ENCODE measurements at regions not wholly inside any gene's neighbourhood (a gene's known extent, or its start where the extent isn't known, plus 50 kb on each side); places are given as distances from the start of the nearest gene placed in this dataset.

DNA sequence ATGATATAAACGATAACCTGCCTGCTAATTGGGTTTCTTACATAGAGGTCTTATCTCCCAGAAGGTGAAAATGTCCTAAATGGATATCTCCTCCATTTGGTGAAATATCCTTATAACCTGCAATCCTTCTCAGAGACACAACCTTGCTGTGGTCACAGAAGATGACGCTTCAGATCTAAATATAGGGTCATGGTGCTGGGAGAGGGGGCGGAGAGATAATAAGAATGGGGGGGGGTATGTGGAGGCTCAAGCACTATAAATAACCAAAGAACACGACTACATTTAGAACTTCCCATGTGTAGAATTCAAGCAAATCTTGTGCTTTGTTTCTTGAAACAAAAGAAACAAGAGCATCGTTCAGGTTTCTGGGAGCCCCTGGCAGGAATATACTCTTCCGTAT, 260.6 kb upstream of the ESRRG start:
- intact Hi-C loops (cut with DNase I) = no loop called here
- WGBS, 2 donors = 84 to 86% methylated on average over 6 of the region's 6 CpGs
- TF ChIP-seq POLR2A (IDR thresholded peaks at IDR 0.05) (no peak), EP300 (IDR thresholded peaks at IDR 0.05) (no peak), POLR2AphosphoS5 (IDR thresholded peaks at IDR 0.05) (no peak)
- TF ChIP-seq, protein P1, sequence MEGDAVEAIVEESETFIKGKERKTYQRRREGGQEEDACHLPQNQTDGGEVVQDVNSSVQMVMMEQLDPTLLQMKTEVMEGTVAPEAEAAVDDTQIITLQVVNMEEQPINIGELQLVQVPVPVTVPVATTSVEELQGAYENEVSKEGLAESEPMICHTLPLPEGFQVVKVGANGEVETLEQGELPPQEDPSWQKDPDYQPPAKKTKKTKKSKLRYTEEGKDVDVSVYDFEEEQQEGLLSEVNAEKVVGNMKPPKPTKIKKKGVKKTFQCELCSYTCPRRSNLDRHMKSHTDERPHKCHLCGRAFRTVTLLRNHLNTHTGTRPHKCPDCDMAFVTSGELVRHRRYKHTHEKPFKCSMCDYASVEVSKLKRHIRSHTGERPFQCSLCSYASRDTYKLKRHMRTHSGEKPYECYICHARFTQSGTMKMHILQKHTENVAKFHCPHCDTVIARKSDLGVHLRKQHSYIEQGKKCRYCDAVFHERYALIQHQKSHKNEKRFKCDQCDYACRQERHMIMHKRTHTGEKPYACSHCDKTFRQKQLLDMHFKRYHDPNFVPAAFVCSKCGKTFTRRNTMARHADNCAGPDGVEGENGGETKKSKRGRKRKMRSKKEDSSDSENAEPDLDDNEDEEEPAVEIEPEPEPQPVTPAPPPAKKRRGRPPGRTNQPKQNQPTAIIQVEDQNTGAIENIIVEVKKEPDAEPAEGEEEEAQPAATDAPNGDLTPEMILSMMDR (IDR thresholded peaks at IDR 0.05) = no peak
- DNase-seq = no peak
- Histone ChIP-seq H3K27me3 (no peaks in the 10 kb centered on the region), H3K4me3 (no peak overlapping the region), H3K9me3 (no peaks in the 10 kb centered on the region), H3K4me1 (no peaks in the 10 kb centered on the region), H3K36me3 (no peaks in the 10 kb centered on the region), H3K27ac (no peak overlapping the region)

DNA sequence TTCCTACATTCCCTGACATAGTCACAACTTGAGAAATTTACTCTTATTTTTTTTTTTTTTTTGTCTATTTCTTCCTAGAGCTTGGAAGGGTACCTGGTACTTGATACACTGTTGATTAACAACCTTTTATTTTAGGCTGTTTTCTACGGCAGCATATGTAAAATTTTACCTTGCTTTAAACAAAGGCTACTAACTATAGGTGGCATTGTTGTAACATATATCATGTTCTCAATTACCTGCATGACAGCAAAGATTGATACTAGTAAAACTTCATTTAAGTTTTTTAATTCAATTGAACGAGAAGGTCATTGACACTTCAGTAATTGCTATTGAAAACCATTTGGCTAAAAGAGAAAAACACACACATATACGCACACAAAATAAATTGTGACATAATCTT, 238.3 kb upstream of the ESRRG start:
- Histone ChIP-seq H3K9me3 (no peaks in the 10 kb centered on the region), H3K36me3 (no peaks in the 10 kb centered on the region), H3K27me3 (no peaks in the 10 kb centered on the region), H3K27ac (no peak overlapping the region), H3K4me1 (no peaks in the 10 kb centered on the region), H3K4me3 (no peak overlapping the region)
- WGBS, 2 donors = 14 to 61% methylated on average over 3 of the region's 3 CpGs
- intact Hi-C loops (cut with DNase I) = no loop called here
- TF ChIP-seq EP300 (IDR thresholded peaks at IDR 0.05) (no peak), POLR2A (IDR thresholded peaks at IDR 0.05) (no peak), POLR2AphosphoS5 (IDR thresholded peaks at IDR 0.05) (no peak)
- TF ChIP-seq, protein P1 (IDR thresholded peaks at IDR 0.05) = no peak
- DNase-seq = no peak

DNA sequence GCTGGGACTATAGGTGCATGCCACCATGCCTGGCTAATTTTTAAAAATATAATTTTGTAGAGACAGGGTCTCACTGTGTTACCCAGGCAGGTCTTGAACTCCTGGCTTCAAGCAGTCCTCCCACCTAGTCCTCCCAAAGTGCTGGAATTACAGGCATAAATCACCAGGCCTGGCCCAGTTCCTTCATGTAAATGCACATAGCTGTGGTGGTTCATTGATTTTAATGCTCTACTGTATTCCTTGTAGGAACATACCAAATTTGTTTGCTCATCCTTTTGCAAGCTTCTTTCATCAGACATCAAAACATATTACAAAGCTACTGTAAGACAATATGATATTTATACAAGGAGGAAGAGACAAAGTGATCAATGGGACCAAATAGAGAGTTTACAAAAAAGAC, 237.5 kb upstream of the ESRRG start:
- H3K9me3 ChIP-seq = no peaks in the 10 kb centered on the region
- intact Hi-C loops (cut with DNase I) = no loop called here
- no peaks in the 10 kb centered on the region for H3K27me3 ChIP-seq
- TF ChIP-seq POLR2A (IDR thresholded peaks at IDR 0.05) (no peak), EP300 (IDR thresholded peaks at IDR 0.05) (no peak), POLR2AphosphoS5 (IDR thresholded peaks at IDR 0.05) (no peak)
- TF ChIP-seq, protein P1 (IDR thresholded peaks at IDR 0.05) = no peak
- H3K27ac ChIP-seq = no peak overlapping the region
- H3K4me3 ChIP-seq = no peak overlapping the region
- DNase-seq = no peak
- no peaks in the 10 kb centered on the region for H3K36me3 ChIP-seq
- H3K4me1 ChIP-seq = no peaks in the 10 kb centered on the region

DNA sequence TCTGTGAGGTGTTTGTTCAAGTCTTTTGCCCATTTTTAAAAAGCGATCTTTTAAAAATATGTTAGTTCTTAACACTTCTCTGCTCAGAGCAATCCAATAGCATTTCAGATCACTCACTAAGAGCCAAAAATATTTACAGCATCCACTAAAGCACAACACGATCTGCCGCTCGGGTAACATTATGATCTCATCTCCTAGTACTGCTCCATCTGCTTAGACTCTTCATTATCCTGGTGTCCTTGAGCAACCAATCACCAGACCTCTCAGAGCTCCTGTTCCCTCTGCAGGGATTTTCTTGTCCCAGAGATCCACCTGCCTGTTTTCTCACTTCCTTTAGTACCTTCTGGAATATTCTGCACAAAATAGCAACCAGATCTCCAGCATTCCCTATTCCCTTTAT, 235.3 kb upstream of the ESRRG start:
- intact Hi-C loops (cut with DNase I) = no loop called here
- Histone ChIP-seq H3K4me3 (no peak overlapping the region), H3K27me3 (no peaks in the 10 kb centered on the region), H3K36me3 (no peaks in the 10 kb centered on the region), H3K27ac (no peak overlapping the region), H3K9me3 (no peaks in the 10 kb centered on the region), H3K4me1 (no peaks in the 10 kb centered on the region)
- 85 to 89% methylated on average over 4 of the region's 4 CpGs for WGBS, 2 donors
- DNase-seq = no peak
- TF ChIP-seq POLR2AphosphoS5 (IDR thresholded peaks at IDR 0.05) (no peak), POLR2A (IDR thresholded peaks at IDR 0.05) (no peak), EP300 (IDR thresholded peaks at IDR 0.05) (no peak)
- TF ChIP-seq, protein P1 (IDR thresholded peaks at IDR 0.05) = no peak

DNA sequence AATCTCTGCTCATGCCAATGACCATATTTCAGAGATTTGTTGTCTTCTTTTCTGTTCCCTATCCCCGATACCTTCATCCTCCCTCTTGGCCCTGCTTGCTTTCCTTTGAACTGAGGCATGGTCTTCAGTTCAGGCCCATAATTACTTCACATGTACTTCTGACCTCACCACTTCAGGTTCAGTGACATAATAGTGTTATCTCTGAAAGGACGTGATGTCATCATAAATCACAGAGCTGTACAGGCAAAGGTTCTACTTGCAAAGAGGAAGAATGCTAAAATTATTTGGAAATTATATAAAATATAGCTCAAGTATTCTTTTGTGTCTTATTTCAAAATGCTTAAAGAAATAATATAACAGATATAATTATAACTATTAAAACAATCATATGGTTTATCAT, 230.3 kb upstream of the ESRRG start:
- no peak for TF ChIP-seq POLR2AphosphoS5 (IDR thresholded peaks at IDR 0.05)
- DNase-seq = no peak
- Histone ChIP-seq H3K36me3 (no peaks in the 10 kb centered on the region), H3K27me3 (no peaks in the 10 kb centered on the region), H3K27ac (no peak overlapping the region), H3K4me1 (no peaks in the 10 kb centered on the region), H3K9me3 (no peaks in the 10 kb centered on the region), H3K4me3 (no peak overlapping the region)
- 86% methylated on average over 2 of the region's 2 CpGs for WGBS, 2 donors
- intact Hi-C loops (cut with DNase I) = no loop called here
